ENCODE measurements at regions not wholly inside any gene's neighbourhood (a gene's known extent, or its start where the extent isn't known, plus 50 kb on each side); places are given as distances from the start of the nearest gene placed in this dataset.

DNA sequence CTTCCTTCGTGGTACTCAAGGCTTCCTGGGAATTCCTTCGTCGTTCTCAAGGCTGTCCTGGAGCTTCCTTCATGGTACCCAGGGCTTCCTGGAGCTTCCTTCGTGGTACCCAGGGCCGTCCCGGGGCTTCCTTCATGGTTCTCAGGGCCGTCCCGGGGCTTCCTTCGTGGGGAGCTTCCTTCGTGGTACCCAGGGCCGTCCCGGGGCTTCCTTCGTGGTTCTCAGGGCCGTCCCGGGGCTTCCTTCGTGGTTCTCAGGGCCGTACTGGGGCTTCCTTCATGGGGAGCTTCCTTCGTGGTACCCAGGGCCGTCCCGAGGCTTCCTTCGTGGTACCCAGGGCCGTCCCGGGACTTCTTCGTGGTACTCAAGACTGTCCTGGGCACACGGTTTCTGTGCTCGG lies 339.6 kb upstream of the FAT1 start:
- TF ChIP-seq POLR2A (IDR thresholded peaks at IDR 0.05): no peak
- no peak for TF ChIP-seq POLR2AphosphoS5 (IDR thresholded peaks at IDR 0.05)
- no peak for TF ChIP-seq EP300 (IDR thresholded peaks at IDR 0.05)
- TF ChIP-seq, protein P1, sequence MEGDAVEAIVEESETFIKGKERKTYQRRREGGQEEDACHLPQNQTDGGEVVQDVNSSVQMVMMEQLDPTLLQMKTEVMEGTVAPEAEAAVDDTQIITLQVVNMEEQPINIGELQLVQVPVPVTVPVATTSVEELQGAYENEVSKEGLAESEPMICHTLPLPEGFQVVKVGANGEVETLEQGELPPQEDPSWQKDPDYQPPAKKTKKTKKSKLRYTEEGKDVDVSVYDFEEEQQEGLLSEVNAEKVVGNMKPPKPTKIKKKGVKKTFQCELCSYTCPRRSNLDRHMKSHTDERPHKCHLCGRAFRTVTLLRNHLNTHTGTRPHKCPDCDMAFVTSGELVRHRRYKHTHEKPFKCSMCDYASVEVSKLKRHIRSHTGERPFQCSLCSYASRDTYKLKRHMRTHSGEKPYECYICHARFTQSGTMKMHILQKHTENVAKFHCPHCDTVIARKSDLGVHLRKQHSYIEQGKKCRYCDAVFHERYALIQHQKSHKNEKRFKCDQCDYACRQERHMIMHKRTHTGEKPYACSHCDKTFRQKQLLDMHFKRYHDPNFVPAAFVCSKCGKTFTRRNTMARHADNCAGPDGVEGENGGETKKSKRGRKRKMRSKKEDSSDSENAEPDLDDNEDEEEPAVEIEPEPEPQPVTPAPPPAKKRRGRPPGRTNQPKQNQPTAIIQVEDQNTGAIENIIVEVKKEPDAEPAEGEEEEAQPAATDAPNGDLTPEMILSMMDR (IDR thresholded peaks at IDR 0.05): no peak
- no peak for ATAC-seq
- H3K4me1 ChIP-seq: peaks cover 0 to 8% (median 0%) of the 10 kb centered on the region in 3 donors
- no peaks in the 10 kb centered on the region for H3K9me3 ChIP-seq
- H3K4me3 ChIP-seq: no peak overlapping the region
- WGBS, 2 donors (ENCODE audit: low coverage in 1 of 2): 80 to 86% methylated on average over 3 to 16 of the region's 26 CpGs
- no peaks in the 10 kb centered on the region for H3K27me3 ChIP-seq
- H3K27ac ChIP-seq: no peak overlapping the region
- no peaks in the 10 kb centered on the region for H3K36me3 ChIP-seq

DNA sequence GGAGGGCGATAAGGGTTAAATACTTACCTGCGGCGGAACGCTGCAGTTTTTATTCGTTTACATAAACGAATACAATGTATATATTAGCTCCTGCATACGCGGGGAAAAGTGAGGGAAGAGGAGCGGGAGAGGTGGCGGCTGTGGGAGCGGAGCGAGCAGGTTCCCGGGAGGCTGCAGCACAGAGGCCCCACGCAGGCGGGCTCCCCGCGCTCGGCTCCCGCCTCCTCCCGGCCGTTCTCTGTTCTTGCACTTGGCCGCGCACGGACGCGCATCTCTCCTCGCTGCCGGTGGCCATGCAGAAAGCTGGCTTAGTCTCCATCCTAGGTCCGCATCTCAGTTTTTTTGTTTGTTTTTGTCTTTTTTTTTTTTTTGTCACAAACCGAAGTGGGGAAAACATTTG lies 340.4 kb upstream of the FAT1 start:
- no peaks in the 10 kb centered on the region for H3K36me3 ChIP-seq
- peaks cover 0 to 8% (median 0%) of the 10 kb centered on the region in 3 donors for H3K4me1 ChIP-seq
- H3K27me3 ChIP-seq: no peaks in the 10 kb centered on the region
- TF ChIP-seq POLR2A (IDR thresholded peaks at IDR 0.05) (no peak), EP300 (IDR thresholded peaks at IDR 0.05) (no peak), POLR2AphosphoS5 (IDR thresholded peaks at IDR 0.05) (no peak)
- TF ChIP-seq, protein P1 (IDR thresholded peaks at IDR 0.05): no peak
- H3K27ac ChIP-seq: no peak overlapping the region
- no peaks in the 10 kb centered on the region for H3K9me3 ChIP-seq
- WGBS, 2 donors (ENCODE audit: low coverage in 1 of 2): 51 to 89% methylated on average over 3 to 27 of the region's 30 CpGs
- no peak for ATAC-seq
- no peak overlapping the region for H3K4me3 ChIP-seq

DNA sequence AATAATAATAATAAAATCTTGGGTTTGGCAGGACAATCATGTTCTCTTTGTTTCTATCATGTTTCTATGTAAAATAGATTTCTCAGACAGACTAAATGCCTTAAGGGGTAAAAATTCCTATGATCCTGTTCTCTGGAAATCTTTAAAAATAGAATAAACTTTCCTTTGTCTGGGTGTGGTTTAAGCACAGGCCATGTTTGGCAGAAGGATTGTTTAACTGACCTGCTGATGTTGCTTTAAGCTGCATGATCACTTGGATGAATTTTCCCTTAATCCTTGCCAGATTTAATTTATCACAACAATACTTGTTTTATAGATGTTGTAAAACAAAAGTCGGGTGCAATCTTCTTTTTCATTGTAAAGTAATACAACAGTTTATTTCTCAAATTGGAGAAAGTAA lies 341.7 kb upstream of the FAT1 start:
- peaks cover 0 to 8% (median 0%) of the 10 kb centered on the region in 3 donors for H3K4me1 ChIP-seq
- no peak overlapping the region for H3K27ac ChIP-seq
- no peaks in the 10 kb centered on the region for H3K27me3 ChIP-seq
- WGBS, 2 donors (ENCODE audit: low coverage in 1 of 2): 9 to 27% methylated on average over 1 of the region's 1 CpG
- H3K36me3 ChIP-seq: no peaks in the 10 kb centered on the region
- no peaks in the 10 kb centered on the region for H3K9me3 ChIP-seq
- no peak for ATAC-seq
- no peak overlapping the region for H3K4me3 ChIP-seq
- no peak for TF ChIP-seq EP300 (IDR thresholded peaks at IDR 0.05)
- TF ChIP-seq, protein P1 (IDR thresholded peaks at IDR 0.05): no peak
- TF ChIP-seq POLR2AphosphoS5 (IDR thresholded peaks at IDR 0.05): no peak
- TF ChIP-seq POLR2A (IDR thresholded peaks at IDR 0.05): no peak

DNA sequence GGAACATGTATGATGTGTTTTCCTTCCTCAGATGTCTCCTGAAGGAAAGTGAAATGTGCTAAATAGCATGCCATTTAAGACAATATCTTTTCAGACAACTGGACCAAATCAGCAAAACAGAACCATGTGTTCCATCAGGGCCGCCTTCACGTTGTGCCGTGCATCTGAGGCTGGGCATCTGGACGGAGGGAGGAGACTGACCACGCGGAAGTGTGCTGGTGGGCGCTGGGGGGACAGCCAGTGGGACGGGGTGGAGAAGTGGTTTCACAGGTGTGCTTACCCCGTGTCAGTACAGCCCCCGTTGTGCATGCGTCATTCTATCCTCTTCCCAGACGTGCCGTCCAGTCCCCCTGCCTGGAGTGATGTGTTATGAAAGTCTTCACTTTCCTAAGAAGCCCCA lies 342.1 kb upstream of the FAT1 start:
- TF ChIP-seq, protein P1 (IDR thresholded peaks at IDR 0.05): no peak
- no peak for TF ChIP-seq POLR2A (IDR thresholded peaks at IDR 0.05)
- TF ChIP-seq POLR2AphosphoS5 (IDR thresholded peaks at IDR 0.05): no peak
- TF ChIP-seq EP300 (IDR thresholded peaks at IDR 0.05): no peak
- H3K4me3 ChIP-seq: no peak overlapping the region
- no peaks in the 10 kb centered on the region for H3K9me3 ChIP-seq
- peaks cover 0 to 8% (median 0%) of the 10 kb centered on the region in 3 donors for H3K4me1 ChIP-seq
- H3K36me3 ChIP-seq: no peaks in the 10 kb centered on the region
- no peak overlapping the region for H3K27ac ChIP-seq
- no peak for ATAC-seq
- no peaks in the 10 kb centered on the region for H3K27me3 ChIP-seq
- 30 to 64% methylated on average over 2 to 13 of the region's 13 CpGs for WGBS, 2 donors (ENCODE audit: low coverage in 1 of 2)

DNA sequence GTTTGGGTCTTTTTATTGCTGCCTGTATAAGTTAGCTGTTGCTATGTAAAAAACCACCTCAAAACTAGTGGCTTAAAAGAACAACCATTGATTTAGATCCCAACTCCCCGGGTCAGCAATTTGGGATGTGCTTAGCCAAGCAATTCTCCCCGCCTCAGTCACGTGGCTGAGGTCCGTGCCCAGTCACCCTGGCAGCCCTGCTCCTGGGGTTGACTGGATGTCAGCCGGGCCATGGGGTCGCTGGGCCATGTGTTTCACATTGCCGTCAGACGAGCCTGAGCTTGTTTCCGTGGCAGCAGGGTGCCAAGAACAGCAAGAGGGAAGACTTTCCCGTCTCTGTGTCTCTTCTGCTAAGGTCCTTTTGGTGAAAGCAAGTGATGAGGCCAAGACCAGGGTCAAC lies 345.7 kb upstream of the FAT1 start:
- Histone ChIP-seq H3K27ac (no peak overlapping the region), H3K4me3 (no peak overlapping the region), H3K27me3 (no peaks in the 10 kb centered on the region), H3K9me3 (no peaks in the 10 kb centered on the region), H3K36me3 (no peaks in the 10 kb centered on the region), H3K4me1 (peaks cover 0 to 8% (median 0%) of the 10 kb centered on the region in 3 donors)
- ATAC-seq: no peak
- WGBS, 2 donors (ENCODE audit: low coverage in 1 of 2): 50 to 100% methylated on average over 1 of the region's 10 CpGs
- TF ChIP-seq POLR2A (IDR thresholded peaks at IDR 0.05) (no peak), POLR2AphosphoS5 (IDR thresholded peaks at IDR 0.05) (no peak), EP300 (IDR thresholded peaks at IDR 0.05) (no peak)
- TF ChIP-seq, protein P1 (IDR thresholded peaks at IDR 0.05): no peak

Data from gastroesophageal sphincter (tissue), 4 donors.